GM23338 (cell line): ENCODE measurements at regions not wholly inside any gene's neighbourhood (a gene's known extent, or its start where the extent isn't known, plus 50 kb on each side); places are given as distances from the start of the nearest gene placed in this dataset.

Source experiments
- CTCF ChIP-seq, 2 experiments: fragments of 200-600 bp in 1 of 2; sonication (generic) in 1 of 2; conservative IDR thresholded peaks; 2 replicates each; pipeline versions ENCODE4 v1.5.1 to v1.6.1; 2016 to 2017; ENCODE audit warnings: antibody characterized with exemption in 2 of 2, low read depth in 2 of 2, mild to moderate bottlenecking in 2 of 2, moderate library complexity in 1 of 2
- EZH2phosphoT487 ChIP-seq: fragments of 200-600 bp; sonication (generic); IDR thresholded peaks from one replicate; pipeline ENCODE4 v1.8.1; 2018; ENCODE audit warnings: antibody characterized with exemption; ENCODE audit not compliant: unreplicated experiment
- POLR2AphosphoS5 ChIP-seq: IDR thresholded peaks from 2 replicates; pipeline ENCODE4 v1.6.1; 2016; ENCODE audit warnings: antibody characterized with exemption, low read depth
- REST ChIP-seq: IDR thresholded peaks from one replicate; pipeline ENCODE4 v1.6.1; 2018; ENCODE audit warnings: antibody characterized with exemption; ENCODE audit not compliant: unreplicated experiment

DNA sequence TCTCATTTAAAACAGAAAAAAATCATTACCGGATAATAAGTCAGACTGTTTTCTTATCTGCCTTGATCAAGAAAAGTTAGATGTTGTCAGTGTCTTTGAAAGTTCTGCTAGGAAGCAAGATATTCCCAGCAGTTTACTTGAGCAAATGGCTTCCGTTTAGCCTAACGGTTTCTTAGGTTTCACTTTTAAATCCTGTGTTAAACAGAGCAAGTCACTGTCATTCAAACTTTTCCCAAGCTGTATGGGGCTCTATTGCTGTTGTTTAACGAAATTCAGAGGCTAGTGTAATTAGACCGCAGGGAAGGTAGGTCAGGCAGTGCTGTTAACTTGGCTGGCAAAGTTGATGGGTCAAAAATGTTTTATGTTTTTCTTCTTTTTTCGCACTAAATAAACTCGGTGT is 80.3 kb upstream of the NEIL3 start:
- TF ChIP-seq CTCF (conservative IDR thresholded peaks at IDR 0.05; ENCODE audit: low read depth in 2 of 2) (no peak), EZH2phosphoT487 (no peak), REST (no peak), POLR2AphosphoS5 (no peak)
